ENCODE measurements at regions not wholly inside any gene's neighbourhood (a gene's known extent, or its start where the extent isn't known, plus 50 kb on each side); places are given as distances from the start of the nearest gene placed in this dataset.

DNA sequence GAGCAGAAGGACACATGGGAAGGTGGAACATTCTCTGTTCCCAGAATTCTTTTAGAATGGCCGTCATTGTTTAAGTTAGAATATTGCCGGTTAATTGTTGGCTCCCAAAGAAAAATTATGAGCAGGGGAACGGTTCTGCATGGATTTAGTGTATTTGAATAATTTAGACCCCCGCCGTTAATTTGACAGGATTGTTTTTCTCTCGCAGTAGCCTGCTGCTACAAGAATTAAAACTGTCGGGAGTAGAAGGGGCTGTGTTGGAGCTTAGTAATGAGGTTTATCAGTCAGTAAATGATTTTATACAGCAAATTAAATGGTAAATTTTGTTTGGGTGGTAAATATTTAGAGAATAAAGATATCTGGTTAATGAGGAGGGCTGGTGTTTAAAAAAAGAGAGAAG lies 431.2 kb upstream of the DYNLRB2 start:
- no peaks in the 10 kb centered on the region for H3K9me3 ChIP-seq
- no peak for TF ChIP-seq POLR2A (IDR thresholded peaks at IDR 0.05)
- TF ChIP-seq, protein P1, sequence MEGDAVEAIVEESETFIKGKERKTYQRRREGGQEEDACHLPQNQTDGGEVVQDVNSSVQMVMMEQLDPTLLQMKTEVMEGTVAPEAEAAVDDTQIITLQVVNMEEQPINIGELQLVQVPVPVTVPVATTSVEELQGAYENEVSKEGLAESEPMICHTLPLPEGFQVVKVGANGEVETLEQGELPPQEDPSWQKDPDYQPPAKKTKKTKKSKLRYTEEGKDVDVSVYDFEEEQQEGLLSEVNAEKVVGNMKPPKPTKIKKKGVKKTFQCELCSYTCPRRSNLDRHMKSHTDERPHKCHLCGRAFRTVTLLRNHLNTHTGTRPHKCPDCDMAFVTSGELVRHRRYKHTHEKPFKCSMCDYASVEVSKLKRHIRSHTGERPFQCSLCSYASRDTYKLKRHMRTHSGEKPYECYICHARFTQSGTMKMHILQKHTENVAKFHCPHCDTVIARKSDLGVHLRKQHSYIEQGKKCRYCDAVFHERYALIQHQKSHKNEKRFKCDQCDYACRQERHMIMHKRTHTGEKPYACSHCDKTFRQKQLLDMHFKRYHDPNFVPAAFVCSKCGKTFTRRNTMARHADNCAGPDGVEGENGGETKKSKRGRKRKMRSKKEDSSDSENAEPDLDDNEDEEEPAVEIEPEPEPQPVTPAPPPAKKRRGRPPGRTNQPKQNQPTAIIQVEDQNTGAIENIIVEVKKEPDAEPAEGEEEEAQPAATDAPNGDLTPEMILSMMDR (IDR thresholded peaks at IDR 0.05) = no peak
- H3K27me3 ChIP-seq = no peaks in the 10 kb centered on the region
- no peak for DNase-seq
- no peaks in the 10 kb centered on the region for H3K4me1 ChIP-seq
- no peak overlapping the region for H3K4me3 ChIP-seq
- no peaks in the 10 kb centered on the region for H3K36me3 ChIP-seq
- H3K27ac ChIP-seq = no peak overlapping the region

DNA sequence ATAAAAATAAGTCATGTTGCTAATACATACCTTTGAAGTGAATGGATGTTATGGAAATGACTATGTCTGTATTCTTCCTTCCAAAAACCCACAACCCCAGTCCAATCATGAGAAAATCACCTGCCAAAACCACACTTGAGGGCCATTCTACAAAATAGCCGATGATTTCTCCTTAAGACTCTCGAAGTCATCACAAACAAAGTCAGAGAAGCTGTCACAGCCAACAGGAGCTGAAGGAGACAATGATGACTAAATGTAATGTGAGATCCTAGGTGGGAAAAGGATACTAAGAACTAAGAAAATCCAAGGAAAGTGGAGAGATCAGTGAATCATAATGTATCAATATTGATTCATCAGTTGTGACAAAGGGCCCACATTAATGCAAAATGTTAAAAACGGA lies 432.9 kb upstream of the DYNLRB2 start:
- Histone ChIP-seq H3K9me3 (no peaks in the 10 kb centered on the region), H3K36me3 (no peaks in the 10 kb centered on the region), H3K27me3 (no peaks in the 10 kb centered on the region), H3K27ac (no peak overlapping the region), H3K4me1 (no peaks in the 10 kb centered on the region), H3K4me3 (no peak overlapping the region)
- TF ChIP-seq, protein P1 (IDR thresholded peaks at IDR 0.05) = no peak
- no peak for DNase-seq

DNA sequence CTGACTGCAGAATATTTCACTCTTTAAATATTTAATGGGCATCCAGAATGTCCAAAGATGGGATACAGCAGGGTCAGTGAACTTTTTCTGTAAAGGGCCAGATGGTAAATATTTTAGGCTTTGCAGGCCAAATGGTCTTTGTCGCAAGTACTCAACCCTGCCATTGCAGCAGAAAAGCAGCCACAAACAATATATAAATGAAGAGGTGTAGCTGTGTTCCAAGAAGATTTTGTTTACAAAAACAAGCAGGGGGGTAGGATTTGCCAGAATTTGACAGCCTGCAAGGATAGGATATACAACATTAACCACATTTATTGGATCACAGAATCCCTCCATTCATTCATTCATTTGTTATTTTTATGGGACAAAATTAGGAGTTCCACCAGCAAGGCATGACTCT lies 435.0 kb upstream of the DYNLRB2 start:
- Histone ChIP-seq H3K4me3 (no peak overlapping the region), H3K36me3 (no peaks in the 10 kb centered on the region), H3K27ac (no peak overlapping the region), H3K4me1 (no peaks in the 10 kb centered on the region), H3K9me3 (no peaks in the 10 kb centered on the region), H3K27me3 (no peaks in the 10 kb centered on the region)
- TF ChIP-seq, protein P1 (IDR thresholded peaks at IDR 0.05) = no peak
- no peak for TF ChIP-seq POLR2A (IDR thresholded peaks at IDR 0.05)
- no peak for DNase-seq

DNA sequence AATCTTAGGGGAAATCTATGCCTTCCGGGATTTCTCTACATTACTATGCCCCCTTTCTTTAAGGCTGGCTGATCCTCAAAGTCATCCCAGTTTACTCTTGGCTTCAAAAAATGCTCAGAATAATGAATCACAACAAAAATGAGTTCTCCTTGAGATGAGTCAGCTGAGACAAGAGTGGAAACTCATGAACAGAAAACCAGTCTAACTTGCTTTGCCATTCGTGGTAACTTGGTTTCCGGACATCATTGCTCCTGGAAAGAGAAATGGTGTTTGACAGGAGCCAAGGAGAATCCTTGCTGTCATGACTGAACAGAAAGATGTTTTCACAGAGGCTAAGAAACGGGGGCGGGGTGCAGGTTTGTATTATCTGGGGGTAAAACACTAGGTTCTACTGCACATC lies 435.6 kb upstream of the DYNLRB2 start:
- Histone ChIP-seq H3K27me3 (no peaks in the 10 kb centered on the region), H3K36me3 (no peaks in the 10 kb centered on the region), H3K9me3 (no peaks in the 10 kb centered on the region), H3K4me1 (no peaks in the 10 kb centered on the region), H3K4me3 (no peak overlapping the region), H3K27ac (no peak overlapping the region)
- TF ChIP-seq, protein P1 (IDR thresholded peaks at IDR 0.05) = no peak
- TF ChIP-seq POLR2A (IDR thresholded peaks at IDR 0.05) = no peak
- no peak for DNase-seq

DNA sequence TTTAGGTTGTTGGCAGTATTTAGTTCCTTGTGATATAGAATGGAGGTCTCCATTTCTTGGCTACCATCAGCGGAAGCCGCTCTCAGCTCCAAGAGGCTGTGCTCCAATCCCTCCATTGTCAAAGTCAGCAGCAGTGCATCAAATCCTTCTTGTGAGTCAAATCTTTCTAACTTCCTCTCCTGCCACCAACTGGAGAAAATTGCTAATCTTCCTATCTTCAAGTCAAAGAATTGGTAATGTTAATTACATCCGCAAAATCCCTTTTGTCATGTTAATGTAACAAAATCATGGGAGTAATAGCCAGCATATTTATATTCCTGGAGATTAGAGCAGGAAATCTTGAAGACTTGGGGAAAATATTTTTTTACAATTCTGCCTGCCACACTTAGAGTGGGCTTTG lies 436.4 kb upstream of the DYNLRB2 start:
- no peaks in the 10 kb centered on the region for H3K36me3 ChIP-seq
- H3K4me1 ChIP-seq = no peaks in the 10 kb centered on the region
- H3K9me3 ChIP-seq = no peaks in the 10 kb centered on the region
- DNase-seq = no peak
- no peak for TF ChIP-seq POLR2A (IDR thresholded peaks at IDR 0.05)
- H3K4me3 ChIP-seq = no peak overlapping the region
- H3K27me3 ChIP-seq = no peaks in the 10 kb centered on the region
- no peak overlapping the region for H3K27ac ChIP-seq

DNA sequence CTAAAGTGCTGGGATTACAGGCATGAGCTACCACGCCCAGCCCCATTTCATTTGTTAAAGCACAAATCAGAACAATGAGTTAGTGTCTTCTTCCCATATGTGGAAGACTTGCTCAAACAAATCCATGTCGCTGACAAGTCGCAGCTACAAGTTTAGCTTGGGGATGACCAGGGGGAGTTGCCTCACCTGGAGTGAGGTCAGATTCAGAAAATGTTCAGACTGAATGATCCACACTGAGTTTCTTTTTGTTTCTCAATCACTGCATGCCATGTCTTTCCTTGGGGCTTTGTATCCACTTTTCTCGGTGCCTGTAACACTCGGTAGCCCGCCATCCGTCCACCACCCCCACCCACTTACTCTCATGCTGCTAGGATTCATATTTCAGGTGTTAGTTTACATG lies 437.3 kb upstream of the DYNLRB2 start:
- Histone ChIP-seq H3K36me3 (no peaks in the 10 kb centered on the region), H3K9me3 (no peaks in the 10 kb centered on the region), H3K4me3 (no peak overlapping the region), H3K27me3 (no peaks in the 10 kb centered on the region), H3K4me1 (no peaks in the 10 kb centered on the region), H3K27ac (no peak overlapping the region)
- no peak for TF ChIP-seq POLR2A (IDR thresholded peaks at IDR 0.05)
- no peak for DNase-seq

DNA sequence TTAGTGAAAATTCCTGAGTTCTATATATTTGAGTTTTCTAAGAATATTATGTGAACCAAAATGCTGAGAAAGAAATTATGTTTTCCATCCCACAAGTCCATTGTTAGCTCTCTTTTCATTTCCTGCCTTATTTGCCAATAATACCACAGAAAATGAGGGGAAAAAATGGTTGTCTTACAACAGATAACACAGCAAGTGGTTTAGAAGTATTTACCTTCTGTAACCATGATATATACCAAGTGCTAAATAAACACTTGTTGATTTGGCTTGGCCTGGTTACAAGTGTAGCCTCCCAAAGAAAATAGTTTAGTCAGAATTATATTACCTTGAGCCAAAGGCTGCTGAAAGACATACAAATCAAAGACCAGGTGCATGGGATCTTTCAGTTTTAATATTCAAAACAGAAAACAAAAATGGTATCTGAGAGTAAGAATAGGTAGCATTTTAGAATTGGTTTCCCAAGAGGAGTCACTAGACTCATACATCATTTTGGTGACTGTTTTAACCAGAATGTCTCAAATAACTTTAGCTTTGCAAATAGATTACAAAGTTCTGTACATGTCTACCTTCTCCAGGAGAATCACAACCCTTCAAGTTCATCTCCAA lies 439.8 kb upstream of the DYNLRB2 start:
- no peak overlapping the region for H3K27ac ChIP-seq
- no peak for TF ChIP-seq POLR2A (IDR thresholded peaks at IDR 0.05)
- TF ChIP-seq, protein P1 (IDR thresholded peaks at IDR 0.05) = no peak
- H3K9me3 ChIP-seq = no peaks in the 10 kb centered on the region
- no peak overlapping the region for H3K4me3 ChIP-seq
- H3K4me1 ChIP-seq = no peaks in the 10 kb centered on the region
- H3K27me3 ChIP-seq = no peaks in the 10 kb centered on the region
- no peaks in the 10 kb centered on the region for H3K36me3 ChIP-seq
- no peak for DNase-seq

Measured in Peyer's patch (tissue), 4 donors.